HEK293T (cell line): ENCODE measurements at regions not wholly inside any gene's neighbourhood (a gene's known extent, or its start where the extent isn't known, plus 50 kb on each side); places are given as distances from the start of the nearest gene placed in this dataset.

Experiments used
- BHLHE40 ChIP-seq: fragments of 450-650 bp; IDR thresholded peaks from 2 replicates; pipeline ENCODE4 v1.6.1; 2016; ENCODE audit warnings: mild to moderate bottlenecking, moderate library complexity, borderline replicate concordance
- ELF4 ChIP-seq: fragments of 450-650 bp; IDR thresholded peaks from 2 replicates; pipeline ENCODE4 v1.6.1; 2017; ENCODE audit warnings: antibody characterized with exemption
- FOXK2 ChIP-seq: fragments of 450-650 bp; IDR thresholded peaks from 2 replicates; pipeline ENCODE4 v1.6.1; 2016; ENCODE audit warnings: mild to moderate bottlenecking
- FOXM1 ChIP-seq: fragments of 450-650 bp; IDR thresholded peaks from 2 replicates; pipeline ENCODE4 v1.6.1; 2017; ENCODE audit warnings: mild to moderate bottlenecking, borderline replicate concordance
- HDGF ChIP-seq: fragments of 450-650 bp; IDR thresholded peaks from 2 replicates; pipeline ENCODE4 v1.6.1; 2017; ENCODE audit warnings: antibody characterized with exemption, borderline replicate concordance
- LEF1 ChIP-seq: fragments of 450-650 bp; IDR thresholded peaks from 2 replicates; pipeline ENCODE4 v1.6.1; 2017; ENCODE audit warnings: mild to moderate bottlenecking, borderline replicate concordance
- SP1 ChIP-seq: fragments of 450-650 bp; IDR thresholded peaks from 2 replicates; pipeline ENCODE4 v1.6.1; 2017
- SUZ12 ChIP-seq: fragments of 450-650 bp; IDR thresholded peaks from 2 replicates; pipeline ENCODE4 v1.6.1; 2016; ENCODE audit warnings: mild to moderate bottlenecking
- TF ChIP-seq, protein P1 (sequence below): fragments of 450-650 bp; IDR thresholded peaks from 2 replicates; pipeline ENCODE4 v1.6.1; 2016

DNA sequence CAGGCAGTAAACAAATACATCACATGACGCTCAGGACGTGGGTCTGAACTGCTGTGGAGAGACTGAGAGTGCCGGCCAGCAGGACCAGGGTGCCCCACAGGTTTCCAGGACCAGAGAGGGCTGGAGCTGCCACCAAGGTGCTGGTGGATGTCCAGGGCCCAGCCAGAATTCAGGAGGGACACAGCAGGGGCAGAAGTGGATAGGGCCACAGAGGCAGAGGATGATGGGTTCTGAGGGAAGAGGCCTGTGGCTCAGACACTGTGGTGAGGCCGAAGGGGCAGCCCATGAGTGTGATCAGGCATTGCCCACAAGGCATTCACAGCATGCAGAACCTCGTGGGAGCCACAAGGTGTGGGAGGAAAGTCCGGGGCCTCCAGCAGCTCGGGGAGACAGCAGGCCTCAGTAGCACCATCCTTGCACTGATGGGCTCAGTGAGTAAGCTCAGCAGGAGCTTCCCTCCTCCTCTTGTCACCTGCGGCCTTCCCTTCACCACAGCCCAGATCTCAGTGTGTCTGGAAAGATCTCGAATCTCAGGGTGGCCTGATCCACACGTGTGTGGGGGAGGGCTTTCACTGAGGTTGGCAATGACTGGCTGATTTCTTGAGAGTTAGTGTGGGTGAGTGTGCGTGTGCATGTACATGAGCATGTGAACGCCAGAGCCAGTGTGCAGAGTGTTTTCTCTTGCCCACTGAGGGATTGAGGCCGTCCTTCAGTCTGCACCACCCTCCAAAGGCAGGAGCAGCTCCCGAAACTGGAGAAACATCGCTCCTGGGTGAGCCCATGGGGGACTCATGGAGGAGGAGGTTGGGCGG is 181.8 kb upstream of the RAB6C start:
- TF ChIP-seq FOXM1 (no peak), FOXK2 (no peak), BHLHE40 (no peak), SP1 (no peak), SUZ12 (no peak), ELF4 (no peak), HDGF (no peak), LEF1 (no peak)
- TF ChIP-seq, protein P1, sequence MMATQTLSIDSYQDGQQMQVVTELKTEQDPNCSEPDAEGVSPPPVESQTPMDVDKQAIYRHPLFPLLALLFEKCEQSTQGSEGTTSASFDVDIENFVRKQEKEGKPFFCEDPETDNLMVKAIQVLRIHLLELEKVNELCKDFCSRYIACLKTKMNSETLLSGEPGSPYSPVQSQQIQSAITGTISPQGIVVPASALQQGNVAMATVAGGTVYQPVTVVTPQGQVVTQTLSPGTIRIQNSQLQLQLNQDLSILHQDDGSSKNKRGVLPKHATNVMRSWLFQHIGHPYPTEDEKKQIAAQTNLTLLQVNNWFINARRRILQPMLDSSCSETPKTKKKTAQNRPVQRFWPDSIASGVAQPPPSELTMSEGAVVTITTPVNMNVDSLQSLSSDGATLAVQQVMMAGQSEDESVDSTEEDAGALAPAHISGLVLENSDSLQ: no peak
